NCI-H226 (cell line): ENCODE measurements at regions not wholly inside any gene's neighbourhood (a gene's known extent, or its start where the extent isn't known, plus 50 kb on each side); places are given as distances from the start of the nearest gene placed in this dataset.

Source experiments
- DNase-seq: peaks from one replicate; pipeline ENCODE4 v3.0.0-alpha.2; 2015

GRCh38 chr12:4859478-4860210 is 50.1 kb upstream of the KCNA1 start:
- DNase-seq = no peak
